HEK293 (cell line): ENCODE measurements at regions not wholly inside any gene's neighbourhood (a gene's known extent, or its start where the extent isn't known, plus 50 kb on each side); places are given as distances from the start of the nearest gene placed in this dataset.

ENCODE experiments used
- CTCF ChIA-PET: fragments of 350-600 bp; formaldehyde crosslinking; extraction: SDS; loops from one replicate; lab custom pipeline; 2021; ENCODE audit warnings: antibody characterized with exemption; lab: Yijun Ruan, JAX
- POLR2A ChIA-PET: fragments of 300-600 bp; formaldehyde crosslinking; extraction: SDS; loops from one replicate; lab custom pipeline; 2020; ENCODE audit warnings: antibody characterized with exemption, inconsistent platforms; lab: Yijun Ruan, JAX
- H3K27ac ChIP-seq: fragments of 200-500 bp; sonication (Bioruptor generic); 2 replicates; pipeline ENCODE4 v1.5.1; 2014; ENCODE audit warnings: low read depth, low read length, control low read depth, inconsistent platforms; ENCODE audit errors: extremely low read depth
- H3K36me3 ChIP-seq, 2 experiments: fragments of 200-500 bp in 1 of 2; sonication (Bioruptor generic) in 1 of 2; 1 replicate in 1 of 2; 2 replicates in 1 of 2; pipeline ENCODE4 v1.5.1; 2014 to 2017; ENCODE audit warnings: inconsistent platforms in 2 of 2, low read length in 2 of 2; ENCODE audit not compliant: control insufficient read depth in 2 of 2, insufficient read depth in 1 of 2
- H3K4me1 ChIP-seq: fragments of 200-500 bp; sonication (Bioruptor generic); 2 replicates; pipeline ENCODE4 v1.5.1; 2014; ENCODE audit warnings: mild to moderate bottlenecking, low read length, inconsistent platforms; ENCODE audit not compliant: control insufficient read depth, insufficient read depth
- H3K4me3 ChIP-seq: 2 replicates; pipeline ENCODE4 v1.5.1; 2011; ENCODE audit warnings: low read depth, mild to moderate bottlenecking, control low read depth, low read length, moderate library complexity
- H3K9me3 ChIP-seq: fragments of 200-500 bp; sonication (Bioruptor generic); 2 replicates; pipeline ENCODE4 v1.5.1; 2014; ENCODE audit warnings: low read depth, low read length, inconsistent platforms; ENCODE audit not compliant: control insufficient read depth, insufficient read depth
- BCL11B ChIP-seq: fragments of 450-650 bp; formaldehyde crosslinking; IDR thresholded peaks from 2 replicates; pipeline ENCODE4 v1.5.1; 2016; ENCODE audit warnings: low read depth, missing biosample characterization, missing genetic modification characterization
- BCL6B ChIP-seq: fragments of 450-650 bp; formaldehyde crosslinking; IDR thresholded peaks from 2 replicates; pipeline ENCODE4 v1.5.1; 2017; ENCODE audit warnings: missing biosample characterization, missing genetic modification characterization
- ELK4 ChIP-seq: IDR thresholded peaks from 2 replicates; pipeline ENCODE4 v1.6.1; 2011; ENCODE audit warnings: mild to moderate bottlenecking, low read depth, low read length, borderline replicate concordance
- HOXD13 ChIP-seq: sonication (generic); formaldehyde crosslinking; IDR thresholded peaks from 2 replicates; pipeline ENCODE4 v1.8.0; 2022; ENCODE audit warnings: missing genetic modification reagents, borderline replicate concordance
- IKZF3 ChIP-seq: fragments of 450-650 bp; IDR thresholded peaks from 2 replicates; pipeline ENCODE4 v1.5.0; 2018; ENCODE audit warnings: missing biosample characterization, mild to moderate bottlenecking, missing genetic modification characterization, moderate library complexity
- KLF1 ChIP-seq: fragments of 450-650 bp; formaldehyde crosslinking; IDR thresholded peaks from 2 replicates; pipeline ENCODE4 v1.5.1; 2016; ENCODE audit warnings: missing biosample characterization, missing genetic modification characterization
- KLF10 ChIP-seq: fragments of 450-650 bp; IDR thresholded peaks from 2 replicates; pipeline ENCODE4 v1.5.1; 2018; ENCODE audit warnings: missing biosample characterization, mild to moderate bottlenecking, missing genetic modification characterization
- SP3 ChIP-seq: fragments of 450-650 bp; formaldehyde crosslinking; IDR thresholded peaks from 2 replicates; pipeline ENCODE4 v1.5.1; 2016; ENCODE audit warnings: missing biosample characterization, missing genetic modification characterization
- YY2 ChIP-seq: fragments of 450-650 bp; formaldehyde crosslinking; IDR thresholded peaks from 2 replicates; pipeline ENCODE4 v1.5.1; 2016; ENCODE audit warnings: missing biosample characterization, missing genetic modification characterization
- ZNF132 ChIP-seq: fragments of 450-650 bp; formaldehyde crosslinking; IDR thresholded peaks from 2 replicates; pipeline ENCODE4 v1.5.1; 2017; ENCODE audit warnings: missing biosample characterization, missing genetic modification characterization, borderline replicate concordance
- ZNF148 ChIP-seq: fragments of 450-650 bp; formaldehyde crosslinking; IDR thresholded peaks from 2 replicates; pipeline ENCODE4 v1.5.0; 2017; ENCODE audit warnings: missing biosample characterization, missing genetic modification characterization, borderline replicate concordance
- ZNF157 ChIP-seq: fragments of 450-650 bp; formaldehyde crosslinking; IDR thresholded peaks from 2 replicates; pipeline ENCODE4 v1.5.1; 2016; ENCODE audit warnings: missing biosample characterization, missing genetic modification characterization
- ZNF184 ChIP-seq: fragments of 450-650 bp; IDR thresholded peaks from 2 replicates; pipeline ENCODE4 v1.5.1; 2018; ENCODE audit warnings: missing biosample characterization, mild to moderate bottlenecking, missing genetic modification characterization
- ZNF202 ChIP-seq: fragments of 450-650 bp; formaldehyde crosslinking; IDR thresholded peaks from 2 replicates; pipeline ENCODE4 v1.5.1; 2016; ENCODE audit warnings: missing biosample characterization, missing genetic modification characterization, borderline replicate concordance
- ZNF423 ChIP-seq: fragments of 450-650 bp; formaldehyde crosslinking; IDR thresholded peaks from 2 replicates; pipeline ENCODE4 v1.5.1; 2016; ENCODE audit warnings: missing biosample characterization, missing genetic modification characterization
- ZNF433 ChIP-seq: fragments of 450-650 bp; formaldehyde crosslinking; IDR thresholded peaks from 2 replicates; pipeline ENCODE4 v1.5.1; 2016; ENCODE audit warnings: missing biosample characterization, missing genetic modification characterization, low read depth
- ZNF501 ChIP-seq: fragments of 450-650 bp; formaldehyde crosslinking; IDR thresholded peaks from 2 replicates; pipeline ENCODE4 v1.5.1; 2016; ENCODE audit warnings: missing biosample characterization, missing genetic modification characterization
- ZNF510 ChIP-seq: fragments of 450-650 bp; formaldehyde crosslinking; IDR thresholded peaks from 2 replicates; pipeline ENCODE4 v1.5.1; 2018; ENCODE audit warnings: mild to moderate bottlenecking, missing genetic modification characterization, missing biosample characterization; ENCODE audit not compliant: insufficient replicate concordance
- ZNF521 ChIP-seq: fragments of 450-650 bp; formaldehyde crosslinking; IDR thresholded peaks from 2 replicates; pipeline ENCODE4 v1.5.1; 2017; ENCODE audit warnings: missing biosample characterization, mild to moderate bottlenecking, missing genetic modification characterization
- ZNF529 ChIP-seq: fragments of 450-650 bp; formaldehyde crosslinking; IDR thresholded peaks from 2 replicates; pipeline ENCODE4 v1.5.1; 2017; ENCODE audit warnings: missing genetic modification characterization, missing biosample characterization; ENCODE audit not compliant: insufficient replicate concordance
- ZNF530 ChIP-seq: fragments of 450-650 bp; formaldehyde crosslinking; IDR thresholded peaks from 2 replicates; pipeline ENCODE4 v1.5.1; 2016; ENCODE audit warnings: low read depth, missing biosample characterization, missing genetic modification characterization
- ZNF621 ChIP-seq: fragments of 450-650 bp; formaldehyde crosslinking; IDR thresholded peaks from 2 replicates; pipeline ENCODE4 v1.5.1; 2017; ENCODE audit warnings: missing biosample characterization, missing genetic modification characterization
- ZNF626 ChIP-seq: fragments of 450-650 bp; sonication (Bioruptor Pico); formaldehyde crosslinking; IDR thresholded peaks from 2 replicates; pipeline ENCODE4 v1.5.1; 2018; ENCODE audit warnings: missing biosample characterization, missing genetic modification characterization, inconsistent platforms
- ZNF639 ChIP-seq: fragments of 450-650 bp; formaldehyde crosslinking; IDR thresholded peaks from 2 replicates; pipeline ENCODE4 v1.5.1; 2016; ENCODE audit warnings: missing biosample characterization, missing genetic modification characterization
- ZNF747 ChIP-seq: fragments of 450-650 bp; formaldehyde crosslinking; IDR thresholded peaks from 2 replicates; pipeline ENCODE4 v1.5.1; 2016; ENCODE audit warnings: missing biosample characterization, missing genetic modification characterization
- ZNF768 ChIP-seq: fragments of 450-650 bp; formaldehyde crosslinking; IDR thresholded peaks from 2 replicates; pipeline ENCODE4 v1.5.1; 2018; ENCODE audit warnings: missing biosample characterization, mild to moderate bottlenecking, missing genetic modification characterization

- TF ChIP-seq ZNF148 (tag by site-specific recombination) (no peak), ELK4 (no peak), BCL6B (tag by site-specific recombination) (no peak)
Measured at GRCh38 chr13:32938314-32938713, 77.9 kb upstream of the KL start (continued).

- POLR2A ChIA-PET, result no interaction called here
Measured at GRCh38 chr13:32938907-32939306, 77.3 kb upstream of the KL start.

GRCh38 chr13:32940601-32941000 lies 75.6 kb upstream of the KL start:
- H3K27ac ChIP-seq, result no peak overlapping the region
- CTCF ChIA-PET, result no interaction called here
- H3K4me1 ChIP-seq, result no peaks in the 10 kb centered on the region
- H3K9me3 ChIP-seq, result no peaks in the 10 kb centered on the region
- POLR2A ChIA-PET, result no interaction called here
- TF ChIP-seq ZNF747 (tag by site-specific recombination), result no peak
- TF ChIP-seq SP3 (tag by site-specific recombination), result no peak
- no peak for TF ChIP-seq HOXD13
- TF ChIP-seq ZNF768, result no peak
- TF ChIP-seq ZNF510 (tag by site-specific recombination), result no peak
- no peak for TF ChIP-seq ZNF621
- no peak for TF ChIP-seq BCL11B (tag by site-specific recombination)
- TF ChIP-seq KLF1 (tag by site-specific recombination), result no peak
- TF ChIP-seq ZNF157 (tag by site-specific recombination), result no peak
- no peak for TF ChIP-seq IKZF3
- no peak for TF ChIP-seq ZNF501
- TF ChIP-seq ZNF433, result no peak
- no peak for TF ChIP-seq YY2 (tag by site-specific recombination)
- TF ChIP-seq ZNF530 (tag by site-specific recombination), result no peak
- no peak for TF ChIP-seq ZNF202 (tag by site-specific recombination)
- TF ChIP-seq KLF10 (tag by site-specific recombination), result no peak
- no peak overlapping the region for H3K4me3 ChIP-seq
- H3K36me3 ChIP-seq, result no peaks in the 10 kb centered on the region

More at GRCh38 chr13:32938907-32939306, 77.3 kb upstream of the KL start:
- TF ChIP-seq ZNF521 (tag by site-specific recombination), result no peak
- no peak for TF ChIP-seq ZNF529 (tag by site-specific recombination)
- TF ChIP-seq ZNF132 (tag by site-specific recombination), result no peak
- TF ChIP-seq ZNF423, result no peak
- no peak for TF ChIP-seq ZNF184 (tag by site-specific recombination)
- TF ChIP-seq ZNF626, result no peak
- TF ChIP-seq ZNF639 (tag by site-specific recombination), result no peak
- CTCF ChIA-PET, result interaction anchor here (0.8 kb wide), 1 partner anchor 298 kb away, joined by 3 read pairs; no protein-coding TSS in a partner anchor
- no peaks in the 10 kb centered on the region for H3K4me1 ChIP-seq
- H3K9me3 ChIP-seq, result no peaks in the 10 kb centered on the region
- H3K27ac ChIP-seq, result no peak overlapping the region
- H3K36me3 ChIP-seq, result no peaks in the 10 kb centered on the region
- H3K4me3 ChIP-seq, result no peak overlapping the region
